ENCODE measurements at regions not wholly inside any gene's neighbourhood (a gene's known extent, or its start where the extent isn't known, plus 50 kb on each side); places are given as distances from the start of the nearest gene placed in this dataset.

- TF ChIP-seq CTCF (IDR thresholded peaks at IDR 0.05; ENCODE audit: low read length) (no peak), EZH2 (optimal IDR thresholded peaks at IDR 0.05; ENCODE audit: low read depth, low read length) (no peak)
Observed at GRCh38 chr18:66825347-66825746, 221.5 kb upstream of the CDH19 start.
